SIG-M5 (cell line): ENCODE measurements at regions not wholly inside any gene's neighbourhood (a gene's known extent, or its start where the extent isn't known, plus 50 kb on each side); places are given as distances from the start of the nearest gene placed in this dataset.
"Not testable (repeated sequence)": the region's sequence is repeated elsewhere in the genome, so short reads cannot be mapped to it uniquely, and the experiment has no call there.

Experiments used
- DNase-seq: peaks from one replicate; lab custom pipeline; 2025; lab: John Stamatoyannopoulos, UW

DNA sequence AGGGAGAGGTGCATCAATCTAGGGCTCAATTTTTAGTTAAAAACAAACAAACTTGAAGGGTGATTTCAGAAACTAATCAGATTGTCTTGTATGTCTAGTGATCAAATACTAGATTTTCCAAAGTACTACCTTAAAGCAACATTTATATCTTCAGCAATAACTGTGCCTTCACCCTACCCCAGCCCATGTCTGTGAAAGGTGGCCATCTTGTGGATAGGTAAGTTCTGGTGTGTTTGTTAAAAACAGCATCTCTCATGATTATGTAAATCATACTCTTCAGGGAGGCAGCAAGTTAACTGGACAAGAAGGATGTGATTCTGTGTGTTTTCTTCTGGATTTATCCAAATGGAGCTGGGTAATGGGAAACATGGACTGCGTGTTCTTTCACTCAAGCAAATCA lies 81.4 kb upstream of the ACSL1 start:
- DNase-seq = no peak

GRCh38 chr4:184907810-184908209 lies 82.0 kb upstream of the ACSL1 start:
- no peak for DNase-seq

DNA sequence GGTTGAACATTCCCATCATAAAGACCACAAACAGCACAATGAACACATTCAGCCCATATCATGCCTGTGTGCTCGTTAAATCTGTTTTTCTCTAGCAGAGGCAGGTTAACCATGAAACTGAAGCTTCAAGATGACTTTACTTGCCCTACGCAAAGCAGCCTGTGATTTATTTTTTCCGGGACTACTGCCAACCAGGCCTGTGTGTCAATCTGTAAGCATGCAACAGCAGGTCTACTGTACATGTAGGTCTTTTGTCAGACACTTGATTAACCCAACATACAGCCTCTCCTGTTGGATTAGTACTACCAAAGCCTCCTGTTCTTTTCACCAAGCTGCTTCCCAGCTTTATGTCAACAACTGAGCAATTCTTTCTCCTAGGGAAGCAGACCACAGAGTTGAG lies 85.5 kb upstream of the ACSL1 start:
- no peak for DNase-seq

GRCh38 chr4:184913356-184914143 lies 87.8 kb upstream of the ACSL1 start:
- no peak for DNase-seq

GRCh38 chr4:184918799-184919198 lies 93.0 kb upstream of the ACSL1 start:
- not testable (repeated sequence) for DNase-seq

DNA sequence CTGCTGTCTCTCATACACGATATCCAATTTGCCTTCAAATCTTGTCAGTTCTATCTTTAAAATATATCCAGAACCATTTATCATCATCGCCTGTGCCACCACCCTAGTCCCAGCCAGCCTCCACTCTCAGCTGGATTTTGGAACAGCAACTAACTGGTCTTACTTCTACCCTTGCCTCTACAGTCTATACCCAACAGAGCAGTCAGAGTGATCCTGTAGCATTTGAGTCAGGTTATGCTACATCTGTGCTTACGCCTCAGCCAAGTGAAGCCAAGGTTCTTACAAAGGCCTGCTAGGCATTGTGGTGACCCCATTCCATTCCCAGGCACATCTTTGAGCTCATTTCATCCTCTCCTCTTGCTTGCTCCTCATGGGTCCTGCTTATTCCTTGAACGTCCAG lies 95.7 kb upstream of the ACSL1 start:
- no peak for DNase-seq

GRCh38 chr4:184922301-184922700 lies 96.0 kb upstream of the HELT start:
- DNase-seq = no peak

- no peak for DNase-seq
Measured at GRCh38 chr4:184924516-184924915, 93.8 kb upstream of the HELT start.

DNA sequence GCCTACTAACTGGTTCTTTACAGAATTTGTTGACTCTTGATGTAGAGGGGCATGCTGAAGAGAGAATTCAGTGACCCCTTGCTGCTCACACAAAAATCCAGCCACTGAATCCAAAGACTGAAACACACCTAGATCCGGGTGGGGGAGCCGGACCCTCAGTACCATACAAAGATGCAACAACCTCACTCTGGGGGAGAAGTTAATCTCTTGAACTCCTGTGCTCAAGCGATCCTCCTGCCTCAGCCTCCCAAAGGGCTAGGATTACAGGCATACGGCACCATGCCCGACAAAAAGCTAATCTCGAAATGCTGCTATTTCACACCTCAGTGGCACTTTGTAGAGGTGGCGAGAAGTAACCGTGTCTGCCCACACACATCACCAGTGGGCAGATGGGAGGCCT lies 88.8 kb upstream of the HELT start:
- DNase-seq = no peak

GRCh38 chr4:184930026-184930425 lies 88.3 kb upstream of the HELT start:
- DNase-seq = no peak

DNA sequence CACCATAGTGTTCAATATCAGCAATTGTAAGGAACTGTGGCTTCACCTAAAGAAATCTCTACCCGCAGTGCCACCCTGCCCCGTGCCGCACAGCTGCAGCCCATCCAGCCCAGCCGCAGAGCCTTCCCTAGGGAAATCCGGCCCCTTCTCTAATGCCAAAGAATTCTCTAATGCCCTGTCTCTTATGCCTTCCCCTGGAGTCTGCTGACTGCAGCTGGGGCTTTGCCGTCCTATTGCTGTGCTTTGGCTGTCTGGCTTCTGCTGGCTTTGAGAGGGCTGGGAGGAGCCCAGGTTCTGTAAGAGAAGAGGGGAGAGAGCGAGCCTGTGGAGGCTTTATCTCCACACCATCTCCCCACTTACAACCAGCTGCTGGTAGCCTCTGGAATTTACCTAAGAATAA lies 85.9 kb upstream of the HELT start:
- no peak for DNase-seq

DNA sequence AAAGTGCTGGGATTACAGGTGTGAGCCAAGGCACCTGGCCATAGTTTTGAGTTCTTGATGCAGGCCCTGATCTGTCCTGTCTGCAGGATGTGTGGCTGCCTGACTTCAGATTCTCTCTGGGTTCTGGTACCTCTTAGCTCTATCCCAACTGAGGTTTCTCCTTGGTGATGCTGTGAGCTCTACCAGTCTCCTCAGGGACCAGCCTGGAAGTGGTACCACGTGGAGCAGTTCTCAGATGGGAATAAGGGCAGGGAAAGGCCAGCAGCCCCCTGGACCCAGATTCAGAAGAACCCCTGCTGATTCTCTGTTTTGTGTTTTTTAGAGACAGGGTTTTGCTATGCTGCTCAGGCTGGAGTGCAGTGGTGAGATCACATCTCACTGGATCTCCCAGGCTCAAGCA lies 85.0 kb upstream of the HELT start:
- no peak for DNase-seq

DNA sequence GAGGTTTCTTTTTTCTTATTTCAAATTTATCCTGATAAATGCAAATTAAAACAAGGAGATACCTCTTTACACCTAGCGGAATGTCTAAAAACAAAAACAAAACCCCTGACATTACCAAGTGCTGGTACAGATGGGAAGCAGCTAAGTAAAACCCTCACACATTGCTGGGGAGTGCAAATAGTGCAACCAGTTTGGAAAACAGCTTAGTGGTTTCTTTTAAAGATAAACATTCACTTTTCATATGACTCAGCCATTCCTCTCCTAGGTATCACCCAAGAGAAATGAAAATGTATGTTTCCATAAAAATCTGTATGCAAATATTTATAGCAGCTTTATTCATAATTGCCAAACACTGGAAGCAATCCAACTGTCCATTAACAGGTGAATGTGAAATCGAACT lies 84.1 kb upstream of the HELT start:
- no peak for DNase-seq

DNA sequence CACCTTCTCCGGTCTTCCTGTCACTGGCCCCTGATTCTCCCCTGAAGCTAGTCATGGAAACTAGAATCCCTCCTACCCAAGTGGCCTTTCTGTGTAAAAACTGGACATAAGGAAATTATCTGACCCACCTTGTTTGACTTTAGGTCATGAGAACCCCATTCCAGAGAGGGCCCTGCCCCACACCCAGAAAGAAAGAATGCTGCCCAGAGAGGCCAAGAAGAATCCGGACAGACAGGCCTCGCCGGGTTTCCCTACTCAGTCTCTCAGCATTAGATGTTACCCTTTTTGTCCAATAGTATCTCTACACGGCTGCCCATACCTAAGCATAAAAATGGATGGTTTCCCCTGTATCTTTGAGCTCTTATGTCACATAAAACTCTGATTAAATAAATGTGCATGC lies 83.3 kb upstream of the HELT start:
- no peak for DNase-seq

GRCh38 chr4:184936071-184936470 lies 82.2 kb upstream of the HELT start:
- no peak for DNase-seq

DNA sequence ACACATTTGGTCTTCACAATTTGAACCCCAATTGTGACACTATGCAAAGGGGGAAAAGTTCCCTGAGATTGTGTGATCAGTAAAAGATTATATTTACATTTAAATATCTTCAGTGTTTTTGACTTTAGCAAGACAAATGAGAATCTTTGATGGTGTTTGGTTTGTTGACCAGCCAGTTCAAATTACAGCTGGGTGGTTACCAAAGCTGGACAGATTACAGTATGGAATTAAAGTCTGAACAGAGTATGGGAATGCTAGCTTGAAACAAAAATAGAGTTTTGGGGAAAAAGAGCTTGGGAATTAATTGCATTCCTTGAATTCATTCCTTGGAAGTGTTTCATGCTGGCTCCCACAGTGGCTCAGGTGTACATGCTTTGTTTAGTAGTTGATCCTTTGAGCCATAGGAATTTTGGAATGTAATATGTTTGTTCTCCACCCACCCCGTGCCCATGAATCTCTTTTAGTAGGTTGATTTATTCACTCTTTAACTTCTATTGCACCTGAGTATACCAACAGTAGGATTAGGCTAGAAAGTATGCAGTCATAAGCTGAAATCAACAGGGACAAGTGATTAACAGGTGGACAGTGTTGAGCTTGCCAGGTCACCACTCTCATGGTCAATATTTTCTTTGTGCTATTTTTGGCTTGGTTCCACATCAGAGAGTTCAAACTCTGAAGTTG lies 81.1 kb upstream of the HELT start:
- no peak for DNase-seq

- no peak for DNase-seq
Measured at GRCh38 chr4:184937745-184938144, 80.5 kb upstream of the HELT start.

DNA sequence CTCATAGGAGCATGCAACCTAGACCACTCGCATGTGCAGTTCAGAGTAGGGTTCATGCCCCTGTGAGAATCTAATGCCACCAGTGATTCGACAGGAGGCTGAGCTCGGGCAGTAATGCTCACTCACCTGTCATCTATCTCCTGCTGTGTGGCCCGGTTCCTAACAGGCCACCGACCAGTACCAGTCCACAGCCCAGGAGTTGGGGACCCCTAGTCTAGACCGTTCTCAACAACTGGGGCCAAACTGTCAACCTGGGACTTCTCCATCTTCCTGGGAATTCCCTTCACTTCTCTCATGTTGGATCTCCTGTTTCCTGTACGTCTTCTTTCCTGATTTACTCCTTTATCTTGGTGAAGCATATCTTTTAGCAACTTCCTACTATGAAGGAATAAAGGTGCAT lies 79.4 kb upstream of the HELT start:
- DNase-seq = no peak

DNA sequence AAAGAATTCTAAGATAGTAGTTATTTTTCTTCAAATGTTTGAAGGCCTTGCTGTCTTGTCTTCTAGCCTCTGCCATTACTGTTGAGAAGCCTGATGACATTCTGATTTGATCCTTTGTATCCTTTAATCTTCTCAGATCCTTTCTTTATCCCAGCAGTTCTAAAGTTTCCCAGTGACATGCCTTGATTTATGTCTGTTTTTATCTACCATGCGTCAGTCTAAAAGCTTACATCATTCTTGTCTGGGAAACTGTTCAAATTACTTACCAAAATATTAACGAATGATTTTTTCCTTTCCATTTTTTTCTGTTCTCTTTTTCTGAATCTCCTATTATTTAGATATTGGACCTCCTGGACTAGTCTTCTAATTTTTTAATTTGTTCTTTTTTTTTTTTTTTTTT lies 78.3 kb upstream of the HELT start:
- no peak for DNase-seq

- no peak for DNase-seq
Measured at GRCh38 chr4:184940500-184940899, 77.8 kb upstream of the HELT start.

DNA sequence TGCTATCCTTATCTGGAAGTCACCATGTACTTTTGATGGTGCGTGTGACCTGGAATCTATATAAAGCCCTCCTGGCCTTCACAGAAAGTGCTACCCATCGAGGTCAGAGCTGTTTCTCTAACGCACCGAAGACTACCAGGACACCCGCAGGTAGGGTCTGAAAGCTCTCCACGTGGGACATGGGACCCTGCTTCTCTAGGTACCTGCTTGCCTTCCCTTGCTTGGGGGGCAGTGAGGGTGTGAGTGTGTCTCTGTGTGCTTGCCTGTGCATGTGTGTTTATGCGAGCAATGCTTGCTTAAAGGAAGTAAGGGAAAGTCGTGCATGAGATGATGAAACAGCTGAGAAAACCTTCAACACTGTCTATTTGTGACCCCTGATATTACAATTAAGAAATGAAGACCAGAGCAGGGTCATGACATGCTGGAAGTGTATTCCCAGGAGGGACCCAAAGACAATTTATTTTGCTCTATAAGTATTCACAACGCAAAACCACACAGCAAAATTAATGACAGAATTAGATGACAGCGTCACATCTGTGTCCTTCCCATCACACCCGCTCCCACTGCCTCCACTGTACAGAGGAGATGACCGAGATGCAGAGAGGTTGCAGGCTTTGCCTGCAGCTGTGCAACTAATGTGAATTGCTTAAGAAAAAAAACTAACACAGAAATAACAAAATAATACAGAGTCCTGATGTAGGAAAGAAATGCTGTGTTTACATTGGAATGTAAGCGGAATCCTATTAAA lies 76.4 kb upstream of the HELT start:
- DNase-seq = no peak

GRCh38 chr4:184942444-184943425 lies 75.6 kb upstream of the HELT start:
- no peak for DNase-seq
